Occipital lobe (tissue), 1 donor: ENCODE measurements at regions not wholly inside any gene's neighbourhood (a gene's known extent, or its start where the extent isn't known, plus 50 kb on each side); places are given as distances from the start of the nearest gene placed in this dataset.
"Not testable (repeated sequence)": the region's sequence is repeated elsewhere in the genome, so short reads cannot be mapped to it uniquely, and the experiment has no call there.

Source experiments
- DNase-seq: peaks from one replicate; lab custom pipeline; 2025; lab: John Stamatoyannopoulos, UW

GRCh38 chr1:104463126-104463697 is 713.5 kb downstream of the AMY1C start:
- no peak for DNase-seq

- DNase-seq = no peak
Observed at GRCh38 chr1:104466068-104466467, 716.4 kb downstream of the AMY1C start.

GRCh38 chr1:104467590-104467989 is 717.9 kb downstream of the AMY1C start:
- no peak for DNase-seq

- DNase-seq = no peak
Observed at GRCh38 chr1:104468282-104468681, 718.6 kb downstream of the AMY1C start.

GRCh38 chr1:104476126-104476525 is 726.4 kb downstream of the AMY1C start:
- DNase-seq = no peak

- no peak for DNase-seq
Observed at GRCh38 chr1:104488296-104489015, 738.8 kb downstream of the AMY1C start.

GRCh38 chr1:104526158-104526795 is 776.6 kb downstream of the AMY1C start:
- no peak for DNase-seq

GRCh38 chr1:104531990-104532389 is 782.3 kb downstream of the AMY1C start:
- DNase-seq = no peak

- no peak for DNase-seq
Observed at GRCh38 chr1:104574620-104575019, 824.9 kb downstream of the AMY1C start.

GRCh38 chr1:104592926-104593325 is 843.2 kb downstream of the AMY1C start:
- DNase-seq = no peak

GRCh38 chr1:104593413-104594187 is 843.9 kb downstream of the AMY1C start:
- no peak for DNase-seq

- no peak for DNase-seq
Observed at GRCh38 chr1:104617474-104617873, 867.8 kb downstream of the AMY1C start.

- DNase-seq = no peak
Observed at GRCh38 chr1:104621221-104621620, 871.5 kb downstream of the AMY1C start.

GRCh38 chr1:104624538-104624937 is 874.8 kb downstream of the AMY1C start:
- no peak for DNase-seq

- DNase-seq = no peak
Observed at GRCh38 chr1:104629589-104629988, 879.9 kb downstream of the AMY1C start.

- no peak for DNase-seq
Observed at GRCh38 chr1:104630567-104631149, 881.0 kb downstream of the AMY1C start.

- no peak for DNase-seq
Observed at GRCh38 chr1:104636581-104636980, 886.9 kb downstream of the AMY1C start.

GRCh38 chr1:104646233-104646632 is 896.5 kb downstream of the AMY1C start:
- no peak for DNase-seq

- DNase-seq = no peak
Observed at GRCh38 chr1:104648269-104648691, 898.6 kb downstream of the AMY1C start.

GRCh38 chr1:104664374-104664773 is 914.7 kb downstream of the AMY1C start:
- not testable (repeated sequence) for DNase-seq

GRCh38 chr1:104665300-104665699 is 915.6 kb downstream of the AMY1C start:
- no peak for DNase-seq
